Type B pancreatic cell (in vitro differentiated cells): ENCODE measurements at regions not wholly inside any gene's neighbourhood (a gene's known extent, or its start where the extent isn't known, plus 50 kb on each side); places are given as distances from the start of the nearest gene placed in this dataset.
"Not testable (repeated sequence)": the region's sequence is repeated elsewhere in the genome, so short reads cannot be mapped to it uniquely, and the experiment has no call there.

Source experiments
- DNase-seq: peaks from one replicate; pipeline ENCODE4 v3.0.0; 2021; ENCODE audit warnings: mixed read lengths; ENCODE audit not compliant: unreplicated experiment; ENCODE audit errors: extremely low spot score
- H3K27ac Mint-ChIP-seq: 2 replicates; pipeline ENCODE4 v1.8.0; 2021; ENCODE audit warnings: mild to moderate bottlenecking, mixed read lengths
- H3K27me3 Mint-ChIP-seq: 2 replicates; pipeline ENCODE4 v1.8.0; 2021; ENCODE audit warnings: mixed read lengths
- H3K36me3 Mint-ChIP-seq: 2 replicates; pipeline ENCODE4 v1.8.0; 2021; ENCODE audit warnings: mixed read lengths
- H3K4me1 Mint-ChIP-seq: one replicate; pipeline ENCODE4 v1.8.0; 2021; ENCODE audit warnings: mixed read lengths; ENCODE audit not compliant: unreplicated experiment
- H3K4me3 Mint-ChIP-seq: 2 replicates; pipeline ENCODE4 v1.8.0; 2021; ENCODE audit warnings: mild to moderate bottlenecking, mixed read lengths
- H3K9me3 Mint-ChIP-seq: 2 replicates; pipeline ENCODE4 v1.8.0; 2021; ENCODE audit warnings: mixed read lengths
- TF ChIP-seq, protein P1 (sequence below): fragments of 200-600 bp; sonication (generic); conservative IDR thresholded peaks from 2 replicates; pipeline ENCODE4 v1.5.0; 2021; ENCODE audit warnings: antibody characterized with exemption, mild to moderate bottlenecking

DNA sequence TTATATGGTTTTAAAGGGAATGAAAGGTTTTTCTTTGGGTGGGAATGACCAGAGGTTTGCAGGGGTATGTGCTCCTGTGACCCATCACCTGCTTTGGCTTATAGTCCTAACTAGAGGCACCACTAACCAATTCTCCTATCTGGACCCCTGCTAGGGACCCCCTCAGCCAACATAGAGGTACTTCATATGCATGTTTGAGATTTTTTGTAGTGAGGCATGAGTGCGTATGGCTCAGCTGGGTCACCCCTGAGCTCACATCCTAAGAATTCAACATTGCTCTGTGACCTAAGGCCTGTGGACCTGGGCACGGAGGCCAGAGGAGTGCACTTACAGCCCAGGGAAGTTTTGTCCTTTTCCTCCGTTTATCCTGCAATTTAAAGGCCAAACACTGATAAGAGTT lies 68.4 kb upstream of the EEF1E1 start:
- H3K36me3 Mint-ChIP-seq: peaks cover 14% of the 10 kb centered on the region
- TF ChIP-seq, protein P1, sequence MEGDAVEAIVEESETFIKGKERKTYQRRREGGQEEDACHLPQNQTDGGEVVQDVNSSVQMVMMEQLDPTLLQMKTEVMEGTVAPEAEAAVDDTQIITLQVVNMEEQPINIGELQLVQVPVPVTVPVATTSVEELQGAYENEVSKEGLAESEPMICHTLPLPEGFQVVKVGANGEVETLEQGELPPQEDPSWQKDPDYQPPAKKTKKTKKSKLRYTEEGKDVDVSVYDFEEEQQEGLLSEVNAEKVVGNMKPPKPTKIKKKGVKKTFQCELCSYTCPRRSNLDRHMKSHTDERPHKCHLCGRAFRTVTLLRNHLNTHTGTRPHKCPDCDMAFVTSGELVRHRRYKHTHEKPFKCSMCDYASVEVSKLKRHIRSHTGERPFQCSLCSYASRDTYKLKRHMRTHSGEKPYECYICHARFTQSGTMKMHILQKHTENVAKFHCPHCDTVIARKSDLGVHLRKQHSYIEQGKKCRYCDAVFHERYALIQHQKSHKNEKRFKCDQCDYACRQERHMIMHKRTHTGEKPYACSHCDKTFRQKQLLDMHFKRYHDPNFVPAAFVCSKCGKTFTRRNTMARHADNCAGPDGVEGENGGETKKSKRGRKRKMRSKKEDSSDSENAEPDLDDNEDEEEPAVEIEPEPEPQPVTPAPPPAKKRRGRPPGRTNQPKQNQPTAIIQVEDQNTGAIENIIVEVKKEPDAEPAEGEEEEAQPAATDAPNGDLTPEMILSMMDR: no peak
- H3K9me3 Mint-ChIP-seq: peaks cover 4% of the 10 kb centered on the region
- no peak for DNase-seq
- H3K4me1 Mint-ChIP-seq: peaks cover 17% of the 10 kb centered on the region
- H3K27ac Mint-ChIP-seq: no peak overlapping the region
- no peak overlapping the region for H3K4me3 Mint-ChIP-seq
- H3K27me3 Mint-ChIP-seq: peaks cover 6% of the 10 kb centered on the region

GRCh38 chr6:8170245-8170644 lies 67.9 kb upstream of the EEF1E1 start:
- Mint-ChIP-seq H3K4me3 (no peak overlapping the region), H3K9me3 (peaks cover 4% of the 10 kb centered on the region), H3K36me3 (peaks cover 14% of the 10 kb centered on the region), H3K4me1 (peaks cover 13% of the 10 kb centered on the region), H3K27ac (no peak overlapping the region), H3K27me3 (peaks cover 6% of the 10 kb centered on the region)
- no peak for DNase-seq
- TF ChIP-seq, protein P1: peak; percentile 42

GRCh38 chr6:8166156-8166555 lies 63.8 kb upstream of the EEF1E1 start:
- TF ChIP-seq, protein P1: no peak
- Mint-ChIP-seq H3K9me3 (no peaks in the 10 kb centered on the region), H3K27me3 (peaks cover 4% of the 10 kb centered on the region)

GRCh38 chr6:8165008-8165407 lies 62.7 kb upstream of the EEF1E1 start:
- H3K4me1 Mint-ChIP-seq, H3K4me3 Mint-ChIP-seq, H3K36me3 Mint-ChIP-seq, H3K27me3 Mint-ChIP-seq, H3K27ac Mint-ChIP-seq, DNase-seq, H3K9me3 Mint-ChIP-seq: not testable (repeated sequence)

More at GRCh38 chr6:8166156-8166555, 63.8 kb upstream of the EEF1E1 start:
- no peak overlapping the region for H3K27ac Mint-ChIP-seq
- DNase-seq: no peak
- H3K4me3 Mint-ChIP-seq: no peak overlapping the region
- no peaks in the 10 kb centered on the region for H3K4me1 Mint-ChIP-seq
- peaks cover 4% of the 10 kb centered on the region for H3K36me3 Mint-ChIP-seq

GRCh38 chr6:8164281-8164680 lies 61.9 kb upstream of the EEF1E1 start:
- not testable (repeated sequence) for H3K36me3 Mint-ChIP-seq, DNase-seq, H3K27me3 Mint-ChIP-seq, H3K4me3 Mint-ChIP-seq, H3K9me3 Mint-ChIP-seq, H3K4me1 Mint-ChIP-seq, H3K27ac Mint-ChIP-seq

- Mint-ChIP-seq H3K4me3 (peak overlapping the region; percentile 30), H3K9me3 (no peaks in the 10 kb centered on the region), H3K4me1 (peaks cover 5% of the 10 kb centered on the region), H3K27ac (peak overlapping the region; percentile 51), H3K27me3 (no peaks in the 10 kb centered on the region), H3K36me3 (no peaks in the 10 kb centered on the region)
- TF ChIP-seq, protein P1: no peak
- no peak for DNase-seq
Observed at GRCh38 chr6:8159966-8160365, 57.6 kb upstream of the EEF1E1 start.

- Mint-ChIP-seq H3K4me1 (peaks cover 5% of the 10 kb centered on the region), H3K36me3 (no peaks in the 10 kb centered on the region), H3K27ac (peak overlapping the region; percentile 22), H3K4me3 (peak overlapping the region; percentile 4), H3K27me3 (no peaks in the 10 kb centered on the region), H3K9me3 (no peaks in the 10 kb centered on the region)
- TF ChIP-seq, protein P1: no peak
- no peak for DNase-seq
Observed at GRCh38 chr6:8157839-8158238, 55.5 kb upstream of the EEF1E1 start.
